RPMI7951 (cell line): ENCODE measurements at regions not wholly inside any gene's neighbourhood (a gene's known extent, or its start where the extent isn't known, plus 50 kb on each side); places are given as distances from the start of the nearest gene placed in this dataset.

ENCODE experiments used
- DNase-seq: peaks from one replicate; pipeline ENCODE4 v3.0.0-alpha.2; 2012; ENCODE audit warnings: low read depth

DNA sequence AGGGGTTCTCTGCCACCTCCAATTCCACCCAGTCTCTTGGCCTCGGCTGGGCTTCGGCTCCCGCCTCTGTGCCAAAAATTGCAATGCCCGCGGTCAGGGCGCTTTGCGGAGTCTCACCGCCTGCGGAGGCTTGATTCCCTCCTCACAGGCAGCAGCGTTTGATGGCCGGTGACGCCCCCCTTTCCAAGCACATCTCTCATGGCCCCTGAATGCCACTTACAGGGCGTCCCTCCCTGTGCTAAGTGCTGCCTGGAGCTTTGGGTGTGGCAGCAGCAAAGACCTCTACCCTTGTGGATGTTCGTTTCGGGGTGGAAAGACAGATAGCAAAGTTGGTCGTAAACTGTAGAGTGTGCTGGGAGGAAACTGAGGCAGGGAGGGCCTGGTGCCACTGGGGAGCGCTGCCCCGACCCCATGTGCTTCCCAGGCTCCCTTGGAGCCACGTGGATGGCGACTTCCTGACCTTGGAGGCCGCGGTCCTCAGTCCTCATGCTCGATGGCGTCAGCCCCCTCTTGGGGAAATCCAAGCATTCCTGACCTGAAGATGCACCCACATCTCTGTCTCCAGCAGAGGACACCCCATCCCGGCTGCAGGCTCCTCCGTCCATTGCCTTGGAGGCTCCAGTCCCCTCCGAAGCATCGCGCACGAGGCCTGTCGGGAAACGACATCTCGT lies 249.2 kb upstream of the IRX4 start:
- DNase-seq = no peak

GRCh38 chr5:2131196-2131595 lies 248.5 kb upstream of the IRX4 start:
- peak; percentile 15 for DNase-seq

GRCh38 chr5:2130361-2130760 lies 247.6 kb upstream of the IRX4 start:
- DNase-seq = no peak

DNA sequence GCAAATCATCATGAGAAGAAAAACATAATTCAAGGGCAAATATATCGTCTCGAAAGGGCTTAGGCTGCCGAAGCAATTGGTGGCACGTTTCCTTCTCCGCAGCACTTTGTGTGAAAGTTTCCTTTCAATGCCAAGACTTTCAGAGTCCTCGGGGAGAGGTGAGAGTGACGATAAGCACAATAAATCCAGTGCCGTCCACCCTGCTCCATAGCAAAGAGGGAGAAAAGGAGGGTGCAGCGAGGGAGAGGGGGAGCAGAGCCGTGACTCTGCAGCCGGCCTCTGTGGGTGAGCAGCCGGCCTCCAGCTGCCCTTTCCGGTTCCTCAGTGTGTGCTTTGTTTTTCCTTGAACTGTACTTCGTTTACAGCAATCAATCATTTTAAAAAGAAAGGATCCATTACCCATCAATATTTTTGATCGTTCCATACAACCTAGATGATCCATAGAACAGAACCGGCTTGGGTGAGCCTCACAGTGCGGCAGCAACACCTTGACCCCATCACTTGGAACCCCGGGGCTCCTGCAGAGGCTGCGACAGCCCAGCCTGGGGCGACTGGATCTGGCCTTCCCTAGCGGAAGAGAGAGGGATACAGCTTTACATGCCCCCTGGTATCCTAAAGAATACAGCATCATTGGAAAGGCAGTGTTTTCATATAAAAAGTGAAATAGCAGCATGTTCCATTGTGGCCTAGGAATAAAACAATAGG lies 247.0 kb upstream of the IRX4 start:
- no peak for DNase-seq

DNA sequence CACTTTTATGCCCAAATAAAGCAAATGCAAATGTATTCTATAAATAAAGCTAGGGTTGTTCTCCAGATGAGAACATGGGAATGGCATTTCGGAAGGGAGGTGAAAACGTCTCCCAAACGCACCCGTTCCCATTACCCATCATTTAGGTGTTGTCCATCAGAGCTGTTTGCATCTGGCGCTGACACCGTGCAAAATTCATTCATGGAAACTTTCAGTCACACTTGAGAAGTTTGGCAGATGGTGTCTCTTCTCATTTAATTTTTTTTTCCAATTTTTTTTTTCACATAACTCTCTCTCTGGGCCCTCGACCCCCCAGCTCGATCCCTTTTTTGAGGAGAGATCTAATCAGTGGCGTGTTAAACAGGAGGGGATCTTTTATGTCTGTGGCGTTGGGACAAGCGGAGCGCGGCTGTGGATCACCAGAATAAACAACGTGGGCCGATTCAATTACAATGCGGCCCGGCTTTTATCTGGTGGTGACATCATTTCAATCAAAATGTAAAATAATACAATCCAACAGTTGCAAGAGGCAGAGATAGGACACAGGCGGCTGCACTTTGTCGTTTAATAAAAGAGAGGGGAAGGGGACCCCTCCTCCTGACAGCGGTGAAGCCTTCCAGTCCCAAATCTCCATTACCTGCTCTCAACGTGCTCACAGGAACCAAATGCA lies 246.1 kb upstream of the IRX4 start:
- DNase-seq = no peak

- no peak for DNase-seq
These were observed 243.8 kb upstream of the IRX4 start for GRCh38 chr5:2126512-2126911.

- DNase-seq = no peak
These were observed 243.2 kb upstream of the IRX4 start for GRCh38 chr5:2125901-2126265.

- DNase-seq = no peak
These were observed 242.6 kb upstream of the IRX4 start for GRCh38 chr5:2125171-2125900.

DNA sequence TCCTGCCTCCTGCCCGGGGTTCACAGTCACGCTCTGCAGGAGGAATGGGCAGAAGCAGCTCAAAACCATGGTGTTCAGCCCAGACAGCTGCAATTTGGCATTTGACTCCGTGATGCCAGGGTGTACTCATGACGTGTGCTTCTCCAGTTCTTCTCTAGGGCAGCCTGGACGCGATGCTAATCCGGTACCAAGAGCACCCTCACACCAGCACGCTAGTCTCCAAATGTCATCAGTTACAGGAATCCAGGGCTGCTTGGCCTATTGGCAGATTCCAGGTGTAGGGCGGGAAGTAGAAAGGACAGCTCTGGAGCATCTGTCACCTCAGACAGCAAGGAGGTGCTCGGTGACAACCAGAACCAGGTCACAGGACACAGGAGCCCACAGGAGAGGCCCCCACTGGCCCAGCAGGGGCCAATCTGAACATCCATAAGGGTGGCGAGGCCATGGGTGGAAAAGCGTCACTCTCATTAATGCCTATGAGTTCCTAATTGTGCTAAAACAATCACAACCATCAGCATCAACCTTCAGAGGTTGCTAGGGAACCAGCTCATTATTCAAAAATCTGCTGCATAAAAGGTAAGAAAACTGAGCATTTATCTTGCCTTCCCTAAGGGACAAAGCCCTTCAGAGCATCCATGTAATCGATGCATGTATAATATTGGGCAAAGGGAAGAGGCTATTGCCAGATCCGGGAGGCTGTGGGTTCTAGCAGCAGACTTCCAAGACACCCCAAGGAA lies 241.9 kb upstream of the IRX4 start:
- no peak for DNase-seq

- DNase-seq = no peak
These were observed 241.1 kb upstream of the IRX4 start for GRCh38 chr5:2123874-2124273.

DNA sequence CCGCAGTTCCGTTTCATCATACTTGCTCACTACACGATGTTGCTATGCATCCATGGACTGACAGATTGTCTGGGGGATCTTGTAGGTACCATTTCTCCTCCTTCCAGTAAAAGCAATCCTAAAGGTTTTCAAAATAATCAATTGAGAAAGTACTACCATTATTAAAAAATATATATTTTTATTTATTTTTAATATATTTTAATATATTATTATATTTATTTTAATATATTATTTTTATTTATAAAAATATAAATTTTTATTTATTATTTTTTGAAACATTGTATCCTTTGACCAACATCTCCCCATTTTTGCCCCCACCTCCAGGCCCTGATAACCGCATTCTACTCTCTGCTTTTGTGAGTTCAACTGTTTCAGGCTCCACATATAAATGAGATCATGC lies 237.6 kb upstream of the IRX4 start:
- DNase-seq = no peak

- no peak for DNase-seq
These were observed 236.8 kb upstream of the IRX4 start for GRCh38 chr5:2119573-2119972.

DNA sequence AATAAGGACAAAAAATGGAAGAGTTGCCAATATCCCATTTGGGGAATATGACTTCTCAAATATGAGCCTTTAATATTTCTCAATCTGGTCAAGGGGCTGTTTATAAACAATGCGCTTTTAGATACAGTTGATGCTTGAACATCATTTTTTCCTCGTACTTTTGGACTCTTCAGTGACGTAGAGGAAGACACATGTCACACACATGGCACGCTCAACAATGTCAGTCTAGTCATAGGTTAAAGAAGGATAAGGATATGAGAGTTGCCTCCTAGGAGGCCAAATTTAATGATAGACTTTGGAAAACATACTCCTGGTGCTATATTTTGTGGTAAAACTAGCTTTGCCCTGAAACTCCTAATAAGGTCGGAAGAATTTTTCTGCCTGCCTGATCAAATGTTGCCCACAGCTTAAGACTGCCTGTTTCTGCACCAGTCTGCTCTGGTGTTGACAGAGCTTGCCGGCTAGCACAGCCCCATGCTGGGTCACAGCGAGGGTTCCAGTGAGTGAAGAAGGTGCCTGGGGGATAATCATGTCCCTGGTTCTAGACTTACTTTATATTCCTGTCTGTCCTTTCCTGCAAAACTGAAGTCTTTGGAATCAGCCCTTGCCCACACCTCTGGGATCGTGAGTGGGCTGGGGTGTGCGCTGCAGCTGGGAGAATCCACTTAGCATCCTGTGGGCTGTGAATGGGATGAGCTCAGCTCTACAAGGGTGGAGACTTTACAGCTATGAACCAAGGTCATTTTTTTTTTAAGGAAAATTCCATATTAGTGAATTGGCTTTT lies 230.8 kb upstream of the IRX4 start:
- no peak for DNase-seq

- DNase-seq = no peak
These were observed 229.7 kb upstream of the IRX4 start for GRCh38 chr5:2112173-2113025.

DNA sequence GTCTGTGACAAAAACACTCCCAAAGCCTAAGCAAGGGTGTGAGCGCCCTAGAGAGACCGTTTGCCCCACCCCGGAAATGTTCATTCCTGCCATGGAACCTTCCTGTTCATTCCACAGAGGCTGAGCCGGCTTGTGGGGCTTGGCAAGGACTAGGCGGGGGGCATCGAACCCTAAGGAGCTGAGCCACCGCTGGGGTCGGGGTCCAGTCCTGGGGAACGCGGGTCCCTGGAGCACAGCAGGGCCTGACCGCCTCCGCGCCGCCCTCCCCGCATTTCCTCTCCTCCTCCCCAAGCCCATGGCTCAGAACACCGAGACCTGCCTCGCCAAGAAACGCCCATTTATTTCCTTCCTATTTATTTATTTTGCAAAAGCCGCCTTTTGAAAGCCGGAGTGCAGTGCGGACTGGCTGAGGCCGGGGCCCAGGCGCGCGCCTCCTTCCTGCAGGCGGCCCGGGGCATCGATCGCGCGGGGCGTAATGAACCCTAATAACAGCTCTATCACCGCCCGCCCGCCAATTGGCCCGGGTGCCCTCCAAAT lies 228.9 kb upstream of the IRX4 start:
- DNase-seq = no peak

DNA sequence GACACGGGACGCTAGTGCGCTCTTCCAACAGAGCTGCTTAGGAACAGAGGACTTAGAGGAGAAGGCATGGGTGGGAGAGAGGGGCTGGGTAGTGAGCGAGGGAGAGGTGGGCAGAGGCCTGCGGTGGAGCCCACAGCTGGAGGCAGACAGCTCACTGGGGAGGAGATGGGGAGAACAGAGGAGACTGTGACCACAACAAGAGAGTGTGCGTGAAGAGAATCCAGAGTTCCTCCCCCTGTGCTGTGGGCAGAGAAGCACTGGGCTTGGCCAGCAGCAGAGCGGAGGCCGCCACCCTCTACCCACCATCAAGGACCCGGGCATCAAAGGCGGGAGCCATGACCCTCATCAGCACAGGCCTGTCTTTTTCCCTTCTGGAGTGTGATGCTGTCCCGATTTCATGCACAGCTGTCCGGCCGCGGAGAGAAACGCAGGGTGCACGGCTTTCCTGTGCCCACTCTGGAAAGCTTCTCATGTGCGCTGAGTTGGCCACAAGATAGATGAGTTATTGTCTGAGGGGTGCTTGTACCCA lies 228.3 kb upstream of the IRX4 start:
- no peak for DNase-seq

- no peak for DNase-seq
These were observed 227.6 kb upstream of the IRX4 start for GRCh38 chr5:2110137-2110933.

DNA sequence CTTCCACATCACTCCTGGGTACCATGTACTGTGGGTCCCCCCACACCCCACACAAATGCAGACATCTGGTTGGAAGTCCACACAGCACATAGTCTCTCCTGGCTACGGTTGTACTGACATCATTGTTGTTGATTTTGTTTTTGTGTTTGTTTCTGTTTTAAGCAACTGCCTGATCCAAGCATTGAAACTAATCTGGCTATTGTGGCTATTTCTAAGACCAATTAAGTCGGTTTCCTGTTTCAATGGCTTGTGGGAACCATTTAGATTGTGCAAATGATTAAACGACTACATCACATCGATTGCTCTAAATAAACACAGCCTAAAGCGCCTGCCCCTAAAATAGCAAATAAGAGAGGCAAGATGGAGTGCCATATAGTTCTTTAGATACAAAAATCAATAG lies 226.8 kb upstream of the IRX4 start:
- no peak for DNase-seq

- DNase-seq = no peak
These were observed 224.0 kb upstream of the IRX4 start for GRCh38 chr5:2106721-2107120.
